Neuronal stem cell (in vitro differentiated cells): ENCODE measurements at regions not wholly inside any gene's neighbourhood (a gene's known extent, or its start where the extent isn't known, plus 50 kb on each side); places are given as distances from the start of the nearest gene placed in this dataset.

ENCODE experiments used
- DNase-seq: peaks from one replicate; pipeline ENCODE4 v3.0.0-alpha.2; 2013; ENCODE audit warnings: low spot score
- H2AFZ ChIP-seq: one replicate; pipeline ENCODE4 v1.6.1; 2013; ENCODE audit warnings: mild to moderate bottlenecking, low read length, inconsistent platforms
- H2AK5ac ChIP-seq: 2 replicates; pipeline ENCODE4 v1.6.1; 2013; ENCODE audit warnings: low read depth, mild to moderate bottlenecking, inconsistent platforms, low read length, moderate library complexity, mixed read lengths
- H2BK120ac ChIP-seq: 2 replicates; pipeline ENCODE4 v1.6.1; 2013; ENCODE audit warnings: low read depth, mild to moderate bottlenecking, inconsistent platforms, low read length, moderate library complexity, mixed read lengths
- H2BK12ac ChIP-seq: one replicate; pipeline ENCODE4 v1.6.1; 2013; ENCODE audit warnings: low read length, inconsistent platforms
- H2BK15ac ChIP-seq: 2 replicates; pipeline ENCODE4 v1.6.1; 2013; ENCODE audit warnings: mild to moderate bottlenecking, low read length, inconsistent platforms, mixed read lengths
- H2BK5ac ChIP-seq: one replicate; pipeline ENCODE4 v1.6.1; 2013; ENCODE audit warnings: inconsistent platforms, mild to moderate bottlenecking, low read length, moderate library complexity
- H3K14ac ChIP-seq: one replicate; pipeline ENCODE4 v1.6.1; 2013; ENCODE audit warnings: low read length, inconsistent platforms
- H3K18ac ChIP-seq: 2 replicates; pipeline ENCODE4 v1.6.1; 2013; ENCODE audit warnings: low read length, inconsistent platforms
- H3K23ac ChIP-seq: 2 replicates; pipeline ENCODE4 v1.6.1; 2013; ENCODE audit warnings: low read depth, mild to moderate bottlenecking, mixed read lengths, low read length, inconsistent platforms; ENCODE audit not compliant: poor library complexity
- H3K27ac ChIP-seq: replicated peaks from 3 replicates; pipeline ENCODE4 v1.5.1; 2013; ENCODE audit warnings: low read length, inconsistent platforms
- H3K27me3 ChIP-seq, 3 experiments: 2 replicates each; pipeline ENCODE4 v1.6.1; 2013; ENCODE audit warnings: low read length in 3 of 3, mild to moderate bottlenecking in 2 of 3, inconsistent platforms in 1 of 3, low read depth in 1 of 3, mixed read lengths in 1 of 3, moderate library complexity in 1 of 3; ENCODE audit not compliant: control insufficient read depth in 3 of 3, insufficient read depth in 3 of 3
- H3K36me3 ChIP-seq, 2 donors: replicated peaks in 1 of 2; 2 replicates each; pipeline ENCODE4 v1.6.1; 2013; ENCODE audit warnings: low read length in 2 of 2; ENCODE audit not compliant: control insufficient read depth in 2 of 2, insufficient read depth in 2 of 2
- H3K4ac ChIP-seq: 2 replicates; pipeline ENCODE4 v1.6.1; 2013; ENCODE audit warnings: inconsistent platforms, mild to moderate bottlenecking, low read length, moderate library complexity
- H3K4me1 ChIP-seq, 2 donors: 1 replicate in 1 of 2; 2 replicates in 1 of 2; pipeline ENCODE4 v1.6.1; 2013; ENCODE audit warnings: low read length in 2 of 2, low read depth in 1 of 2; ENCODE audit not compliant: control insufficient read depth in 2 of 2, insufficient read depth in 1 of 2
- H3K4me2 ChIP-seq: one replicate; pipeline ENCODE4 v1.6.1; 2013; ENCODE audit warnings: mild to moderate bottlenecking, low read length, inconsistent platforms; ENCODE audit not compliant: insufficient read depth, poor library complexity, severe bottlenecking
- H3K4me3 ChIP-seq, 2 donors: 2 replicates each; pipeline ENCODE4 v1.5.1; 2013; ENCODE audit warnings: low read length in 2 of 2, mild to moderate bottlenecking in 2 of 2, inconsistent platforms in 1 of 2, moderate library complexity in 1 of 2
- H3K79me1 ChIP-seq: one replicate; pipeline ENCODE4 v1.6.1; 2013; ENCODE audit warnings: low read depth, mild to moderate bottlenecking, inconsistent platforms, low read length, moderate library complexity
- H3K9ac ChIP-seq: one replicate; pipeline ENCODE4 v1.6.1; 2013; ENCODE audit warnings: mild to moderate bottlenecking, low read depth, low read length, inconsistent platforms; ENCODE audit not compliant: poor library complexity
- H3K9me3 ChIP-seq, 2 donors: replicated peaks in 1 of 2; 2 replicates each; pipeline versions ENCODE3 to v1.6.1; 2013; ENCODE audit warnings: low read length in 2 of 2, mild to moderate bottlenecking in 2 of 2, inconsistent platforms in 1 of 2, low read depth in 1 of 2, mixed read lengths in 1 of 2, moderate library complexity in 1 of 2; ENCODE audit not compliant: control insufficient read depth in 2 of 2, insufficient read depth in 1 of 2
- H4K8ac ChIP-seq: one replicate; pipeline ENCODE4 v1.6.1; 2013; ENCODE audit warnings: low read depth, mild to moderate bottlenecking, inconsistent platforms, low read length, moderate library complexity
- H4K91ac ChIP-seq: one replicate; pipeline ENCODE4 v1.6.1; 2013; ENCODE audit warnings: low read length, low read depth, mild to moderate bottlenecking, inconsistent platforms; ENCODE audit not compliant: poor library complexity
- WGBS, 2 donors: extraction: QIAGEN DNeasy Blood & Tissue Kit; methylation state at CpG; one replicate each; pipeline ENCODE4 v1.1.7; 2013; ENCODE audit warnings: missing lambda C conversion rate in 2 of 2, mixed read lengths in 1 of 2; ENCODE audit not compliant: insufficient read length in 2 of 2, insufficient replicate concordance in 1 of 2; ENCODE audit errors: extremely low coverage in 2 of 2; 5-methylcytosine and 5-hydroxymethylcytosine counted together

GRCh38 chr15:49712846-49713450, 92.1 kb downstream of the DTWD1 start:
- H4K8ac ChIP-seq, result no peak overlapping the region
- WGBS, 2 donors, result no CpG with 5 or more reads among the region's 2 CpGs
- no peak for DNase-seq

GRCh38 chr15:49715211-49715610, 94.4 kb downstream of the DTWD1 start:
- Histone ChIP-seq H2BK5ac (no peak overlapping the region), H3K4me2 (no peak overlapping the region), H3K4me3 (no peak overlapping the region), H2BK12ac (no peak overlapping the region), H2BK120ac (no peak overlapping the region), H3K27ac (no peak overlapping the region), H3K27me3 (no peaks in the 10 kb centered on the region), H3K36me3 (no peaks in the 10 kb centered on the region), H3K18ac (no peak overlapping the region), H3K9me3 (peaks cover 0 to 5% of the 10 kb centered on the region in 2 donors), H3K79me1 (no peaks in the 10 kb centered on the region), H3K4me1 (peaks cover 0 to 1% of the 10 kb centered on the region in 2 donors), H4K91ac (no peak overlapping the region), H3K23ac (no peak overlapping the region), H3K9ac (no peak overlapping the region), H2AK5ac (no peak overlapping the region), H3K14ac (no peak overlapping the region), H4K8ac (no peak overlapping the region), H2AFZ (no peak overlapping the region), H3K4ac (no peak overlapping the region), H2BK15ac (no peak overlapping the region)
- no peak for DNase-seq
- WGBS, 2 donors, result no CpG with 5 or more reads among the region's 1 CpG

More at GRCh38 chr15:49712846-49713450, 92.1 kb downstream of the DTWD1 start:
- peaks cover 0 to 6% of the 10 kb centered on the region in 2 donors for H3K9me3 ChIP-seq
- H3K9ac ChIP-seq, result no peak overlapping the region
- H2AFZ ChIP-seq, result no peak overlapping the region
- no peaks in the 10 kb centered on the region for H3K79me1 ChIP-seq
- H3K4me3 ChIP-seq, result no peak overlapping the region
- peaks cover 0 to 1% of the 10 kb centered on the region in 2 donors for H3K4me1 ChIP-seq
- no peak overlapping the region for H3K4ac ChIP-seq
- H2BK12ac ChIP-seq, result no peak overlapping the region
- H2BK15ac ChIP-seq, result no peak overlapping the region
- H3K18ac ChIP-seq, result no peak overlapping the region
- H2BK5ac ChIP-seq, result no peak overlapping the region
- no peak overlapping the region for H3K4me2 ChIP-seq
- H3K27me3 ChIP-seq, result no peaks in the 10 kb centered on the region
- no peak overlapping the region for H3K27ac ChIP-seq
- no peak overlapping the region for H2BK120ac ChIP-seq
- H3K14ac ChIP-seq, result no peak overlapping the region
- no peak overlapping the region for H3K23ac ChIP-seq
- H3K36me3 ChIP-seq, result no peaks in the 10 kb centered on the region
- no peak overlapping the region for H4K91ac ChIP-seq
- no peak overlapping the region for H2AK5ac ChIP-seq

- no peak overlapping the region for H3K18ac ChIP-seq
- H3K4me3 ChIP-seq, result no peak overlapping the region
- no peaks in the 10 kb centered on the region for H3K79me1 ChIP-seq
- no peaks in the 10 kb centered on the region for H3K27me3 ChIP-seq
- H4K8ac ChIP-seq, result no peak overlapping the region
- H3K4me2 ChIP-seq, result no peak overlapping the region
- no peak overlapping the region for H2BK5ac ChIP-seq
- H3K14ac ChIP-seq, result no peak overlapping the region
- H2AFZ ChIP-seq, result no peak overlapping the region
- H3K23ac ChIP-seq, result no peak overlapping the region
- H3K27ac ChIP-seq, result no peak overlapping the region
- no peak overlapping the region for H3K4ac ChIP-seq
- H2BK12ac ChIP-seq, result no peak overlapping the region
- H2BK120ac ChIP-seq, result no peak overlapping the region
- H3K9me3 ChIP-seq, result peaks cover 0 to 1% of the 10 kb centered on the region in 2 donors
- WGBS, 2 donors, result no CpG with 5 or more reads among the region's 5 CpGs
- no peaks in the 10 kb centered on the region for H3K36me3 ChIP-seq
- peaks cover 0 to 1% of the 10 kb centered on the region in 2 donors for H3K4me1 ChIP-seq
- DNase-seq, result no peak
- no peak overlapping the region for H4K91ac ChIP-seq
- H2BK15ac ChIP-seq, result no peak overlapping the region
- no peak overlapping the region for H3K9ac ChIP-seq
- H2AK5ac ChIP-seq, result no peak overlapping the region
Measured at GRCh38 chr15:49715701-49716100, 94.9 kb downstream of the DTWD1 start.

- H4K8ac ChIP-seq, result no peak overlapping the region
- H3K27ac ChIP-seq, result no peak overlapping the region
- no peak overlapping the region for H3K4ac ChIP-seq
- H3K14ac ChIP-seq, result no peak overlapping the region
- no peak overlapping the region for H4K91ac ChIP-seq
- no peaks in the 10 kb centered on the region for H3K36me3 ChIP-seq
- H2AK5ac ChIP-seq, result no peak overlapping the region
- H2BK5ac ChIP-seq, result no peak overlapping the region
- no peaks in the 10 kb centered on the region for H3K27me3 ChIP-seq
- no peaks in the 10 kb centered on the region for H3K9me3 ChIP-seq
- no peak overlapping the region for H2BK12ac ChIP-seq
- H3K4me1 ChIP-seq, result peaks cover 0 to 1% of the 10 kb centered on the region in 2 donors
- H3K79me1 ChIP-seq, result no peaks in the 10 kb centered on the region
- H3K4me3 ChIP-seq, result no peak overlapping the region
- no peak for DNase-seq
- H3K23ac ChIP-seq, result no peak overlapping the region
- H2BK15ac ChIP-seq, result no peak overlapping the region
- H2BK120ac ChIP-seq, result no peak overlapping the region
- no peak overlapping the region for H3K4me2 ChIP-seq
- H2AFZ ChIP-seq, result no peak overlapping the region
- no peak overlapping the region for H3K18ac ChIP-seq
- no CpG with 5 or more reads among the region's 2 CpGs for WGBS, 2 donors
- no peak overlapping the region for H3K9ac ChIP-seq
Measured at GRCh38 chr15:49718234-49718633, 97.4 kb downstream of the DTWD1 start.
